SK-N-SH (cell line): ENCODE measurements at regions not wholly inside any gene's neighbourhood (a gene's known extent, or its start where the extent isn't known, plus 50 kb on each side); places are given as distances from the start of the nearest gene placed in this dataset.
"Not testable (repeated sequence)": the region's sequence is repeated elsewhere in the genome, so short reads cannot be mapped to it uniquely, and the experiment has no call there.

ENCODE experiments used
- CTCF ChIA-PET: fragments of 300-600, 350-600 bp; formaldehyde crosslinking; extraction: SDS; loops from one replicate; lab custom pipeline; 2021; lab: Yijun Ruan, JAX
- POLR2A ChIA-PET: fragments of 350-600 bp; sonication (Branson Sonifier 250); formaldehyde crosslinking; extraction: SDS; loops from one replicate; lab custom pipeline; 2020; ENCODE audit warnings: antibody characterized with exemption, inconsistent platforms; lab: Yijun Ruan, JAX
- DNase-seq: peaks from one replicate; pipeline ENCODE4 v3.0.0; 2012
- H2AFZ ChIP-seq: fragments of 200-600 bp; sonication (generic); 2 replicates; pipeline ENCODE4 v1.8.1; 2016; ENCODE audit warnings: antibody characterized with exemption, mild to moderate bottlenecking, low read depth
- H3F3A ChIP-seq: fragments of 200-600 bp; sonication (generic); replicated peaks from 2 replicates; pipeline ENCODE3; 2016; ENCODE audit warnings: antibody characterized with exemption, mild to moderate bottlenecking; ENCODE audit not compliant: insufficient read depth
- H3K27ac ChIP-seq, 2 experiments: fragments of 200-500 bp in 1 of 2; fragments of 200-600 bp in 1 of 2; sonication (Bioruptor generic) in 1 of 2; sonication (generic), shearing (Covaris generic) in 1 of 2; 2 replicates each; pipeline versions ENCODE4 v1.5.1 to v1.6.1; 2014 to 2016; ENCODE audit warnings: low read depth in 2 of 2, inconsistent platforms in 1 of 2, low read length in 1 of 2, mild to moderate bottlenecking in 1 of 2, mixed read lengths in 1 of 2
- H3K27me3 ChIP-seq: fragments of 200-600 bp; sonication (generic), shearing (Covaris generic); 2 replicates; pipeline ENCODE4 v1.6.1; 2016; ENCODE audit warnings: mixed run types; ENCODE audit not compliant: insufficient read depth
- H3K36me3 ChIP-seq, 2 experiments: fragments of 200-500 bp in 1 of 2; fragments of 200-600 bp in 1 of 2; sonication (Bioruptor generic) in 1 of 2; sonication (generic) in 1 of 2; replicated peaks in 1 of 2; 2 replicates each; pipeline versions ENCODE3 to v1.5.1; 2014 to 2016; ENCODE audit warnings: low read length in 1 of 2, mild to moderate bottlenecking in 1 of 2; ENCODE audit not compliant: insufficient read depth in 2 of 2, control insufficient read depth in 1 of 2
- H3K4me1 ChIP-seq, 2 experiments: fragments of 200-500 bp in 1 of 2; fragments of 200-600 bp in 1 of 2; sonication (Bioruptor generic) in 1 of 2; sonication (generic), shearing (Covaris generic) in 1 of 2; 2 replicates each; pipeline versions ENCODE4 v1.5.1 to v1.6.1; 2014 to 2016; ENCODE audit warnings: low read depth in 1 of 2, low read length in 1 of 2, mixed run types in 1 of 2; ENCODE audit not compliant: insufficient read depth in 2 of 2, control insufficient read depth in 1 of 2
- H3K4me2 ChIP-seq: fragments of 200-600 bp; sonication (generic), shearing (Covaris generic); 2 replicates; pipeline ENCODE4 v1.6.1; 2017; ENCODE audit warnings: mixed run types
- H3K4me3 ChIP-seq, 2 experiments: fragments of 200-500 bp in 1 of 2; fragments of 200-600 bp in 1 of 2; sonication (Bioruptor generic) in 1 of 2; sonication (generic), shearing (Covaris generic) in 1 of 2; 2 replicates each; pipeline versions ENCODE4 v1.5.1 to v1.8.1; 2014 to 2016; ENCODE audit warnings: low read depth in 2 of 2, inconsistent platforms in 1 of 2, low read length in 1 of 2, mild to moderate bottlenecking in 1 of 2, mixed read lengths in 1 of 2, moderate library complexity in 1 of 2
- H3K79me2 ChIP-seq: fragments of 200-600 bp; sonication (generic); 2 replicates; pipeline ENCODE4 v1.8.1; 2017; ENCODE audit warnings: mild to moderate bottlenecking; ENCODE audit not compliant: insufficient read depth
- H3K9ac ChIP-seq: fragments of 200-600 bp; sonication (generic); 2 replicates; pipeline ENCODE4 v1.6.1; 2017; ENCODE audit warnings: mixed run types
- H3K9me2 ChIP-seq: fragments of 200-600 bp; sonication (generic); 2 replicates; pipeline ENCODE4 v1.6.1; 2017; ENCODE audit warnings: mixed run types
- H3K9me3 ChIP-seq: fragments of 200-600 bp; sonication (generic); 2 replicates; pipeline ENCODE4 v1.6.1; 2017; ENCODE audit warnings: mixed run types, mild to moderate bottlenecking, moderate library complexity
- H4K20me1 ChIP-seq: fragments of 200-600 bp; sonication (generic); 2 replicates; pipeline ENCODE4 v1.6.1; 2017; ENCODE audit warnings: mild to moderate bottlenecking, mixed run types; ENCODE audit not compliant: insufficient read depth
- CHD2 ChIP-seq: fragments of 150-350 bp; IDR thresholded peaks from 2 replicates; pipeline ENCODE4 v1.6.1; 2018; ENCODE audit warnings: low read length; ENCODE audit not compliant: partially characterized antibody
- EZH2phosphoT487 ChIP-seq: fragments of 200-600 bp; sonication (generic); IDR thresholded peaks from 2 replicates; pipeline ENCODE4 v1.6.1; 2017; ENCODE audit warnings: low read depth, mixed run types, mild to moderate bottlenecking, antibody characterized with exemption, moderate library complexity, borderline replicate concordance
- FOXJ3 ChIP-seq: sonication (generic); formaldehyde crosslinking; IDR thresholded peaks from 2 replicates; pipeline ENCODE4 v1.5.1; 2020; ENCODE audit warnings: mild to moderate bottlenecking, missing genetic modification reagents
- GABPA ChIP-seq: IDR thresholded peaks from 2 replicates; pipeline ENCODE4 v1.4.0; 2012; ENCODE audit warnings: low read depth, mild to moderate bottlenecking
- IRF3 ChIP-seq: fragments of 150-350 bp; IDR thresholded peaks from 2 replicates; pipeline ENCODE4 v1.6.1; 2016; ENCODE audit warnings: mild to moderate bottlenecking, low read depth, low read length
- MAX ChIP-seq: IDR thresholded peaks from 2 replicates; pipeline ENCODE4 v1.4.0; 2012; ENCODE audit warnings: low read depth
- MXI1 ChIP-seq: IDR thresholded peaks from 2 replicates; pipeline ENCODE4 v1.6.1; 2012; ENCODE audit warnings: mild to moderate bottlenecking, low read depth, low read length, improper control_type of control experiment
- POLR2AphosphoS5 ChIP-seq: IDR thresholded peaks from 2 replicates; pipeline ENCODE4 v1.6.1; 2012; ENCODE audit warnings: low read depth, low read length
- RCOR1 ChIP-seq: fragments of 150-350 bp; IDR thresholded peaks from 2 replicates; pipeline ENCODE4 v1.6.1; 2017; ENCODE audit warnings: antibody characterized with exemption, low read length
- RFX5 ChIP-seq: IDR thresholded peaks from 2 replicates; pipeline ENCODE4 v1.6.1; 2012; ENCODE audit warnings: mild to moderate bottlenecking, improper control_type of control experiment, low read length
- YY1 ChIP-seq: IDR thresholded peaks from 2 replicates; pipeline ENCODE4 v1.4.0; 2012; ENCODE audit warnings: low read depth, mild to moderate bottlenecking
- WGBS: methylation state at CpG from one replicate; pipeline ENCODE4 v1.1.6; 2017; ENCODE audit warnings: low lambda C conversion rate; 5-methylcytosine and 5-hydroxymethylcytosine counted together
- TF ChIP-seq, protein P1 (sequence below): IDR thresholded peaks from 2 replicates; pipeline ENCODE4 v1.6.1; 2012; ENCODE audit warnings: mild to moderate bottlenecking, low read depth, low read length, moderate library complexity

DNA sequence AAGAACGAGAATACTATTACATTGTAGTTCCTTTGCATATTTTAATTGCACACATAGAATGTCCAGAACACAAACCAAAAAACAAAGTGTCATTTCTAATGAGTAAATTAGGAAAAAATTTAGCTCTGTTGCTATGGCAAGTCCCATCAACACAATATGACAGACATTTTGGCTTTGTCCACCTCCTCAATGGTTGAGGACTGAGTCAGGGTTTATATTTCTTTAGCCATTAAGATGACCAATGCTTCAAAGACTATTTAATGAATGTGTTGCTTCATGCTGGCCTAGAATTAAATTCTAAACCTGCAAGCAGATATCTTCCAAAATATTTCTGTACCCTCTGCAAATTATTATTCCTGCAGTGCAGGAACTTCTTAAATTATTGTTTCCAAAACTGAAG, 719.2 kb downstream of the NTRK3 start:
- H3F3A ChIP-seq: no peaks in the 10 kb centered on the region
- no peaks in the 10 kb centered on the region for H3K4me1 ChIP-seq
- no peaks in the 10 kb centered on the region for H3K9me2 ChIP-seq
- no peaks in the 10 kb centered on the region for H3K36me3 ChIP-seq
- no peak overlapping the region for H3K9ac ChIP-seq
- TF ChIP-seq IRF3 (no peak), MAX (no peak), FOXJ3 (CRISPR knock-in tag) (no peak), GABPA (no peak), RFX5 (no peak), RCOR1 (no peak), EZH2phosphoT487 (no peak), CHD2 (no peak), YY1 (no peak), POLR2AphosphoS5 (no peak), MXI1 (no peak)
- TF ChIP-seq, protein P1, sequence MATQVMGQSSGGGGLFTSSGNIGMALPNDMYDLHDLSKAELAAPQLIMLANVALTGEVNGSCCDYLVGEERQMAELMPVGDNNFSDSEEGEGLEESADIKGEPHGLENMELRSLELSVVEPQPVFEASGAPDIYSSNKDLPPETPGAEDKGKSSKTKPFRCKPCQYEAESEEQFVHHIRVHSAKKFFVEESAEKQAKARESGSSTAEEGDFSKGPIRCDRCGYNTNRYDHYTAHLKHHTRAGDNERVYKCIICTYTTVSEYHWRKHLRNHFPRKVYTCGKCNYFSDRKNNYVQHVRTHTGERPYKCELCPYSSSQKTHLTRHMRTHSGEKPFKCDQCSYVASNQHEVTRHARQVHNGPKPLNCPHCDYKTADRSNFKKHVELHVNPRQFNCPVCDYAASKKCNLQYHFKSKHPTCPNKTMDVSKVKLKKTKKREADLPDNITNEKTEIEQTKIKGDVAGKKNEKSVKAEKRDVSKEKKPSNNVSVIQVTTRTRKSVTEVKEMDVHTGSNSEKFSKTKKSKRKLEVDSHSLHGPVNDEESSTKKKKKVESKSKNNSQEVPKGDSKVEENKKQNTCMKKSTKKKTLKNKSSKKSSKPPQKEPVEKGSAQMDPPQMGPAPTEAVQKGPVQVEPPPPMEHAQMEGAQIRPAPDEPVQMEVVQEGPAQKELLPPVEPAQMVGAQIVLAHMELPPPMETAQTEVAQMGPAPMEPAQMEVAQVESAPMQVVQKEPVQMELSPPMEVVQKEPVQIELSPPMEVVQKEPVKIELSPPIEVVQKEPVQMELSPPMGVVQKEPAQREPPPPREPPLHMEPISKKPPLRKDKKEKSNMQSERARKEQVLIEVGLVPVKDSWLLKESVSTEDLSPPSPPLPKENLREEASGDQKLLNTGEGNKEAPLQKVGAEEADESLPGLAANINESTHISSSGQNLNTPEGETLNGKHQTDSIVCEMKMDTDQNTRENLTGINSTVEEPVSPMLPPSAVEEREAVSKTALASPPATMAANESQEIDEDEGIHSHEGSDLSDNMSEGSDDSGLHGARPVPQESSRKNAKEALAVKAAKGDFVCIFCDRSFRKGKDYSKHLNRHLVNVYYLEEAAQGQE: no peak
- no peak overlapping the region for H2AFZ ChIP-seq
- no peaks in the 10 kb centered on the region for H3K79me2 ChIP-seq
- H3K27ac ChIP-seq: no peak overlapping the region
- no peaks in the 10 kb centered on the region for H3K9me3 ChIP-seq
- 21% methylated on average over 1 of the region's 1 CpG for WGBS
- no peak for DNase-seq
- no peak overlapping the region for H3K4me3 ChIP-seq
- no peaks in the 10 kb centered on the region for H3K27me3 ChIP-seq
- H4K20me1 ChIP-seq: no peaks in the 10 kb centered on the region
- ChIA-PET CTCF (no interaction called here), POLR2A (no interaction called here)
- H3K4me2 ChIP-seq: no peak overlapping the region

DNA sequence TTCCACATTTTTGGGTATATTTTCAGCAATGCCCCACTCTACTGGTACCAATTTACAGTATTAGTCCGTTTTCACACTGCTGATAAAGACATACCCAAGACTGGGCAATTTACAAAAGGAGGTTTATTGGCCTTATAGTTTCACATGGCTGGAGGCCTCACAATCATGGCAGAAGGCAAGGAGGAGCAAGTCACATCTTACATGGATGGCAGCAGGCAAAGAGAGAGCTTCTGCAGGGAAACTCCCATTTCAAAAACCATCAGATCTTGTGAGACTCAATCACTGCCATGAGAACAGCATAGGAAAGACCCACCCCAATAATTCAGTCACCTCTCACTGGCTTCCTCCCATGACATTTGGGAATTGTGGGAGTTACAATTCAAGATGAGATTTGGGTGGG, 722.9 kb downstream of the NTRK3 start:
- POLR2A ChIA-PET, H3K27ac ChIP-seq, H3K79me2 ChIP-seq, H3K27me3 ChIP-seq, CTCF ChIA-PET, H3K9me2 ChIP-seq, H3K9me3 ChIP-seq, DNase-seq, H3K36me3 ChIP-seq, H3K4me2 ChIP-seq, H3K9ac ChIP-seq, H3F3A ChIP-seq, H3K4me3 ChIP-seq, H4K20me1 ChIP-seq, H2AFZ ChIP-seq, H3K4me1 ChIP-seq: not testable (repeated sequence)
- 4% methylated on average over 1 of the region's 1 CpG for WGBS
